A673 (cell line): ENCODE measurements at regions not wholly inside any gene's neighbourhood (a gene's known extent, or its start where the extent isn't known, plus 50 kb on each side); places are given as distances from the start of the nearest gene placed in this dataset.

ENCODE experiments used
- BruUV-seq: library from RNA; stranded (reverse); fragments of 400-500 nt; replicated peaks from 2 replicates; lab custom pipeline; 2021; lab: Mats Ljungman, UMichigan
- CTCF ChIA-PET: fragments of 300-600 bp; sonication (Branson Sonifier 250); formaldehyde crosslinking; loops from one replicate; lab custom pipeline; 2022; ENCODE audit warnings: antibody characterized with exemption; lab: Charles Lee
- POLR2A ChIA-PET: fragments of 300-600 bp; sonication (Branson Sonifier 250); formaldehyde crosslinking; loops from one replicate; lab custom pipeline; 2022; ENCODE audit warnings: antibody characterized with exemption; ENCODE audit not compliant: low non-redundant PET; lab: Charles Lee
- DNase-seq: peaks from one replicate; pipeline ENCODE4 v3.0.0-alpha.2; 2015; ENCODE audit warnings: low spot score
- H3K27ac ChIP-seq: fragments of 200-600 bp; sonication (generic); 2 replicates; pipeline ENCODE4 v1.5.1; 2016; ENCODE audit warnings: mixed run types, low read depth, mild to moderate bottlenecking, mixed read lengths, antibody characterized with exemption, low read length; ENCODE audit not compliant: poor library complexity, severe bottlenecking
- H3K27me3 ChIP-seq: fragments of 200-600 bp; sonication (generic); replicated peaks from 2 replicates; pipeline ENCODE4 v1.6.1; 2017; ENCODE audit warnings: mixed run types, low read depth, mild to moderate bottlenecking, mixed read lengths, antibody characterized with exemption, low read length; ENCODE audit not compliant: insufficient read depth, poor library complexity
- H3K36me3 ChIP-seq: fragments of 200-600 bp; sonication (generic); 2 replicates; pipeline ENCODE4 v1.6.1; 2016; ENCODE audit warnings: mixed run types, mild to moderate bottlenecking, mixed read lengths, antibody characterized with exemption, low read length; ENCODE audit not compliant: insufficient read depth, poor library complexity, severe bottlenecking
- H3K4me1 ChIP-seq: fragments of 200-600 bp; sonication (generic); 2 replicates; pipeline ENCODE4 v1.6.1; 2017; ENCODE audit warnings: mixed run types, mild to moderate bottlenecking, mixed read lengths, antibody characterized with exemption, low read length; ENCODE audit not compliant: insufficient read depth, poor library complexity, severe bottlenecking
- H3K4me3 ChIP-seq: fragments of 200-600 bp; sonication (generic); 2 replicates; pipeline ENCODE4 v1.5.1; 2016; ENCODE audit warnings: low read depth, mixed run types, mild to moderate bottlenecking, mixed read lengths, low read length; ENCODE audit not compliant: poor library complexity, severe bottlenecking
- H3K9me3 ChIP-seq: fragments of 200-600 bp; sonication (generic); 2 replicates; pipeline ENCODE4 v1.6.1; 2016; ENCODE audit warnings: mixed run types, low read depth, mild to moderate bottlenecking, mixed read lengths, antibody characterized with exemption, low read length; ENCODE audit not compliant: poor library complexity, severe bottlenecking
- EZH2 ChIP-seq: fragments of 200-600 bp; sonication (generic); IDR thresholded peaks from 2 replicates; pipeline ENCODE4 v1.6.1; 2017; ENCODE audit warnings: borderline replicate concordance, low read depth, mild to moderate bottlenecking, mixed read lengths, antibody characterized with exemption, low read length; ENCODE audit not compliant: poor library complexity, severe bottlenecking
- intact Hi-C: fragments of 100-400 bp; cut with micrococcal nuclease; formaldehyde crosslinking; loops from one replicate; pipeline ENCODE4 v1.10.0; 2022; ENCODE audit not compliant: unreplicated experiment
- TF ChIP-seq, protein P1 (sequence below): fragments of 300-800, 200-600 bp; sonication (generic); conservative IDR thresholded peaks from 2 replicates; pipeline ENCODE4 v1.5.1; 2017; ENCODE audit warnings: low read depth, mild to moderate bottlenecking, antibody characterized with exemption, low read length, moderate library complexity, mixed read lengths

DNA sequence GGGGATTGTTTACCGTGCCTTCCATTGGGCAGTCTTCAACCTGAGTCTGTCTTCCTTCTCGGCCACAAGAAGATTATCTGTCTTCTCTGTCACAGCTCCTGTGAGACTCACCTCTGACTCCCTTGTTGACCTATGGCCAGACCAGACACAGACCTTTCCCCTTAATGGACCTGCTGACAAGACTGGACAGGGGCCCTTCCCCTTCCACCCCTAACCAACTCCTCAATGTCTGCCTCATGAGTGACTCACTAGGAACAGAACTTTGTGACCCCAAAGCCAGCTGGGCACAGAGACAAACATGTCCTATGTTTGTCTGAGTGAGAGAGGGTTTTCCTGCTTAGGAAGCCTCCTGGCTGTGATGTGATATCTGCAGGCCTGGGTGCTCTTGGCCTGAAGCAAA, 405.0 kb downstream of the BRD1 start:
- Histone ChIP-seq H3K4me1 (no peaks in the 10 kb centered on the region), H3K4me3 (no peak overlapping the region), H3K36me3 (no peaks in the 10 kb centered on the region), H3K9me3 (no peaks in the 10 kb centered on the region), H3K27me3 (peaks cover 6% of the 10 kb centered on the region), H3K27ac (no peak overlapping the region)
- no TSS peak for BruUV-seq
- ChIA-PET POLR2A (no interaction called here), CTCF (no interaction called here)
- DNase-seq: no peak
- intact Hi-C loops: no loop called here
- no peak for TF ChIP-seq EZH2
- TF ChIP-seq, protein P1, sequence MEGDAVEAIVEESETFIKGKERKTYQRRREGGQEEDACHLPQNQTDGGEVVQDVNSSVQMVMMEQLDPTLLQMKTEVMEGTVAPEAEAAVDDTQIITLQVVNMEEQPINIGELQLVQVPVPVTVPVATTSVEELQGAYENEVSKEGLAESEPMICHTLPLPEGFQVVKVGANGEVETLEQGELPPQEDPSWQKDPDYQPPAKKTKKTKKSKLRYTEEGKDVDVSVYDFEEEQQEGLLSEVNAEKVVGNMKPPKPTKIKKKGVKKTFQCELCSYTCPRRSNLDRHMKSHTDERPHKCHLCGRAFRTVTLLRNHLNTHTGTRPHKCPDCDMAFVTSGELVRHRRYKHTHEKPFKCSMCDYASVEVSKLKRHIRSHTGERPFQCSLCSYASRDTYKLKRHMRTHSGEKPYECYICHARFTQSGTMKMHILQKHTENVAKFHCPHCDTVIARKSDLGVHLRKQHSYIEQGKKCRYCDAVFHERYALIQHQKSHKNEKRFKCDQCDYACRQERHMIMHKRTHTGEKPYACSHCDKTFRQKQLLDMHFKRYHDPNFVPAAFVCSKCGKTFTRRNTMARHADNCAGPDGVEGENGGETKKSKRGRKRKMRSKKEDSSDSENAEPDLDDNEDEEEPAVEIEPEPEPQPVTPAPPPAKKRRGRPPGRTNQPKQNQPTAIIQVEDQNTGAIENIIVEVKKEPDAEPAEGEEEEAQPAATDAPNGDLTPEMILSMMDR: no peak

DNA sequence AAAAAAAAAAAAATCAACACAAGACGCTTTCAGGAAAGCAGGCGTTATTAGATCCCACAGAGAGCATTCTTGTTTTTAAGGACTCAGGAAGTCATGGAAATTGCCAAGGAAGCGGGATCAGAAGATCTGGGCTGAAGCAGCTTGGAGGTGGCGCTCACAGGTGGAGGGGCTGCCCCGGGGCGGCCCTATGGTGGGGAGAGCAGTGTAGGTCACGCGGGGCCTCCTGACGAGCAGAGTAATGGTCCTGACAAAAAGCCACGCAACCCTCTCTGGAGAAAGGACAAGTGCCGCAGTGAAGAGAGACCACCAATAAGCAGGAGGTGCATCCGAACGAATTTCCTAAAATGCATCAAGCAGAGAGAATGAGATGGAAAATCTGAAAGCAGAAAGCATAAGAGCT, 407.0 kb downstream of the BRD1 start:
- H3K27ac ChIP-seq: no peak overlapping the region
- DNase-seq: no peak
- H3K4me3 ChIP-seq: no peak overlapping the region
- no peaks in the 10 kb centered on the region for H3K4me1 ChIP-seq
- ChIA-PET CTCF (no interaction called here), POLR2A (no interaction called here)
- H3K36me3 ChIP-seq: no peaks in the 10 kb centered on the region
- no peaks in the 10 kb centered on the region for H3K9me3 ChIP-seq
- intact Hi-C loops: no loop called here
- H3K27me3 ChIP-seq: peaks cover 6% of the 10 kb centered on the region
- BruUV-seq: no TSS peak
- TF ChIP-seq, protein P1: no peak
- no peak for TF ChIP-seq EZH2

DNA sequence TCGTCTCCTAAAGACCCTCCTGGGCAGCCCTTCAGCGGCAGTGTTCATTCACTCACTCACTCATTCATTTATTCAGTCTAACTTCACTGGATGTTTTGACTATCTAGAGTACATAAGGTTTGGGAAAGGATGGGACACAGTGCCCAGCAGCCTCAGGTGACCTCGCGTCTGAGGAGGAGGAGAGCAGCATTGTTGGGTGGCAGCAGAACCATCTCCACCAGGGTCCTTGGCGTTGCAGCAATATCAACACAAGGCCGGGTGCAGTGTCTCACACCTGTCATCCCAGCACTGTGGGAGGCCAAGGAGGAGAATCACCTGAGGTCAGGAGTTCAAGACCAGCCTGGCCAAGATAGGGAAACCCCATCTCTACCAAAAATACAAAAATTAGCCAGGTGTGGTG, 408.0 kb downstream of the BRD1 start:
- Histone ChIP-seq H3K9me3 (no peaks in the 10 kb centered on the region), H3K4me1 (no peaks in the 10 kb centered on the region), H3K36me3 (no peaks in the 10 kb centered on the region), H3K27ac (no peak overlapping the region), H3K4me3 (no peak overlapping the region), H3K27me3 (peaks cover 6% of the 10 kb centered on the region)
- BruUV-seq: no TSS peak
- intact Hi-C loops: no loop called here
- ChIA-PET POLR2A (no interaction called here), CTCF (no interaction called here)
- no peak for TF ChIP-seq EZH2
- TF ChIP-seq, protein P1: no peak
- DNase-seq: no peak
